B cell (primary cell): ENCODE measurements at regions not wholly inside any gene's neighbourhood (a gene's known extent, or its start where the extent isn't known, plus 50 kb on each side); places are given as distances from the start of the nearest gene placed in this dataset.

Experiments
- EZH2 ChIP-seq: IDR thresholded peaks from 2 replicates; pipeline ENCODE4 v1.6.1; 2012; ENCODE audit warnings: borderline replicate concordance, low read depth, mild to moderate bottlenecking, moderate library complexity, low read length; ENCODE audit not compliant: insufficient read depth, poor library complexity, severe bottlenecking
- TF ChIP-seq, protein P1 (sequence below): fragments of 200-600 bp; IDR thresholded peaks from one replicate; pipeline ENCODE4 v1.8.0; 2022; ENCODE audit warnings: antibody characterized with exemption, mild to moderate bottlenecking

DNA sequence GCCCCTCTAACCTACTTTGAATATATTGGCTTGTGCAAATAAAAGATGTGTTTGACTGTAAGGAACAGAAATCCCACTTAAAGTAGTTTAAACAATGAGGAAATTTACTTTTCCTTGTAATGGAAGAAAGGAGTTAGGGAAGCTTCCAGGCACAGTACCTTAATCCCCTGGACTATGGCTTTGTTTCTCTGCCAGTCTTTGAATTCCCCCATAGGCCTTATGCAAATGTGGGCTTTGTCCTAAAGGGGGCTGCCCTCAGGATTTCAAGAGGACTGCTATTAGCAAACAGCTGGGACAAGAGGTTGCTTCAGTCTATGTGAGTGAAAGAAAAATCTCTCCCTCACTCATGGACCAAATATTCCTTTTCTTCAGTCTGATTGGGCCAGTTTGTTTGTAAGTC, 255.1 kb upstream of the THSD7B start:
- TF ChIP-seq, protein P1, sequence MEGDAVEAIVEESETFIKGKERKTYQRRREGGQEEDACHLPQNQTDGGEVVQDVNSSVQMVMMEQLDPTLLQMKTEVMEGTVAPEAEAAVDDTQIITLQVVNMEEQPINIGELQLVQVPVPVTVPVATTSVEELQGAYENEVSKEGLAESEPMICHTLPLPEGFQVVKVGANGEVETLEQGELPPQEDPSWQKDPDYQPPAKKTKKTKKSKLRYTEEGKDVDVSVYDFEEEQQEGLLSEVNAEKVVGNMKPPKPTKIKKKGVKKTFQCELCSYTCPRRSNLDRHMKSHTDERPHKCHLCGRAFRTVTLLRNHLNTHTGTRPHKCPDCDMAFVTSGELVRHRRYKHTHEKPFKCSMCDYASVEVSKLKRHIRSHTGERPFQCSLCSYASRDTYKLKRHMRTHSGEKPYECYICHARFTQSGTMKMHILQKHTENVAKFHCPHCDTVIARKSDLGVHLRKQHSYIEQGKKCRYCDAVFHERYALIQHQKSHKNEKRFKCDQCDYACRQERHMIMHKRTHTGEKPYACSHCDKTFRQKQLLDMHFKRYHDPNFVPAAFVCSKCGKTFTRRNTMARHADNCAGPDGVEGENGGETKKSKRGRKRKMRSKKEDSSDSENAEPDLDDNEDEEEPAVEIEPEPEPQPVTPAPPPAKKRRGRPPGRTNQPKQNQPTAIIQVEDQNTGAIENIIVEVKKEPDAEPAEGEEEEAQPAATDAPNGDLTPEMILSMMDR = no peak
- TF ChIP-seq EZH2 = no peak
